AG09319 (cell line): ENCODE measurements at regions not wholly inside any gene's neighbourhood (a gene's known extent, or its start where the extent isn't known, plus 50 kb on each side); places are given as distances from the start of the nearest gene placed in this dataset.

Experiments
- DNase-seq: peaks from one replicate; pipeline ENCODE4 v3.0.0-alpha.2; 2010; ENCODE audit warnings: low read depth; ENCODE audit errors: extremely low read depth
- TF ChIP-seq, protein P1 (sequence below): IDR thresholded peaks from 2 replicates; pipeline ENCODE4 v1.5.1; 2011; ENCODE audit warnings: low read depth, mild to moderate bottlenecking, inconsistent platforms, low read length, moderate library complexity

GRCh38 chr2:62567669-62568068 is 61.7 kb upstream of the TMEM17 start:
- TF ChIP-seq, protein P1, sequence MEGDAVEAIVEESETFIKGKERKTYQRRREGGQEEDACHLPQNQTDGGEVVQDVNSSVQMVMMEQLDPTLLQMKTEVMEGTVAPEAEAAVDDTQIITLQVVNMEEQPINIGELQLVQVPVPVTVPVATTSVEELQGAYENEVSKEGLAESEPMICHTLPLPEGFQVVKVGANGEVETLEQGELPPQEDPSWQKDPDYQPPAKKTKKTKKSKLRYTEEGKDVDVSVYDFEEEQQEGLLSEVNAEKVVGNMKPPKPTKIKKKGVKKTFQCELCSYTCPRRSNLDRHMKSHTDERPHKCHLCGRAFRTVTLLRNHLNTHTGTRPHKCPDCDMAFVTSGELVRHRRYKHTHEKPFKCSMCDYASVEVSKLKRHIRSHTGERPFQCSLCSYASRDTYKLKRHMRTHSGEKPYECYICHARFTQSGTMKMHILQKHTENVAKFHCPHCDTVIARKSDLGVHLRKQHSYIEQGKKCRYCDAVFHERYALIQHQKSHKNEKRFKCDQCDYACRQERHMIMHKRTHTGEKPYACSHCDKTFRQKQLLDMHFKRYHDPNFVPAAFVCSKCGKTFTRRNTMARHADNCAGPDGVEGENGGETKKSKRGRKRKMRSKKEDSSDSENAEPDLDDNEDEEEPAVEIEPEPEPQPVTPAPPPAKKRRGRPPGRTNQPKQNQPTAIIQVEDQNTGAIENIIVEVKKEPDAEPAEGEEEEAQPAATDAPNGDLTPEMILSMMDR, result no peak
- no peak for DNase-seq

- no peak for DNase-seq
- TF ChIP-seq, protein P1, result no peak
Observed at GRCh38 chr2:62566847-62567246, 60.9 kb upstream of the TMEM17 start.

DNA sequence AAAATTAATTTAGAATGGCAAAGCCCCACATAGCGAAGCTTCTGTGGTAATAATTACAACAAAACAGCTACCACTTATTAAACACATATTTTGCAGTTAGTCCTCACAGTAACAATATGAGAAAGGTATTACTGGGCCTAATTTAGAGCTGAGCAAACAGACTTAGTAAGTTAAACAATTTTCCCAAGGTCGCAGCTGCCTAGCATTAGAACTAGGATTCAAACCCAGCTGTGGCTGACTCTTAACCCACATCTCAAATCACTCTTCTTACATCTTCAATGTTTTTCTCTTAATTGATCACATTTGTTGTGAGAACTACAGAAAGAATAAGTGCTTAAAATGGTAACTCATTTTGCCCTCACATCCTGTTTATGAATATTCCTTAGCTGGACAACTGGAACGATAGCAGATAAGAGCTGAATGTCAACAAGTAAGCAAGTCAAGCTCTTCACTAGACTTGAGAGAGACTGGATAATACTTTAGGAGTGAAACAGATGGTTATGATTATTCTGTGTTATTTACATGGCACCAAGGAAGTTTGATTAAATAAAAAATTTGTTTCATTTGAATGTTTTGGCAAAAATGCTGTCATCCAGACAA is 59.4 kb upstream of the TMEM17 start:
- TF ChIP-seq, protein P1, result no peak

GRCh38 chr2:62564380-62565137 is 58.6 kb upstream of the TMEM17 start:
- DNase-seq, result no peak
- TF ChIP-seq, protein P1, result no peak

More for the DNA sequence above, 59.4 kb upstream of the TMEM17 start:
- DNase-seq, result no peak

GRCh38 chr2:62561586-62561985 is 55.6 kb upstream of the TMEM17 start:
- TF ChIP-seq, protein P1, result no peak
- DNase-seq, result no peak

- DNase-seq, result no peak
- TF ChIP-seq, protein P1, result no peak
Observed at GRCh38 chr2:62559582-62559981, 53.6 kb upstream of the TMEM17 start.

DNA sequence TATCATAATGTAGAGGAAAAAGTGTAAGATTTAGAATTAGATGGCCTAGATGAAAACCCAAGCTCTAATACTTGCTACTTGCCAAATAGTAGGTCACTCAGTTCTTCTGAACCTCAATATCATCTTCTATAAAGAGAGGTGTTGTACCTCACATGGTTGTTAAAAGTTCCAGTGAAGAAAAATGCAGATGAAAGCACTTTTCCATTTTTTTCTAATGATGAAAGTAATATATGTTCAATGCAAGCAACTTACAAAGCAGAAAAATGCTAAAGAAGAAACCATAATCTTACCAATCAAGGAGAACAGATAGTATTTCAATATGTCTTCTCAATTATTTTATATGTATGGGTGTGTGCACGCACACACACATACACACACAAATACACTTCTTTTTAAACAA is 52.7 kb upstream of the TMEM17 start:
- no peak for DNase-seq
- TF ChIP-seq, protein P1, result no peak
